Endodermal cell (in vitro differentiated cells): ENCODE measurements at regions not wholly inside any gene's neighbourhood (a gene's known extent, or its start where the extent isn't known, plus 50 kb on each side); places are given as distances from the start of the nearest gene placed in this dataset.

Experiments used
- DNase-seq: peaks from one replicate; pipeline ENCODE4 v3.0.0-alpha.2; 2017
- H3K27ac ChIP-seq: 2 replicates; pipeline ENCODE4 v1.5.1; 2013; ENCODE audit warnings: mild to moderate bottlenecking, low read depth, low read length, moderate library complexity
- H3K27me3 ChIP-seq: 2 replicates; pipeline ENCODE4 v1.6.1; 2013; ENCODE audit warnings: mild to moderate bottlenecking, low read length, moderate library complexity; ENCODE audit not compliant: insufficient read depth, control insufficient read depth, poor library complexity, severe bottlenecking
- H3K36me3 ChIP-seq: 2 replicates; pipeline ENCODE4 v1.7.0; 2013; ENCODE audit warnings: mild to moderate bottlenecking, low read length, moderate library complexity; ENCODE audit not compliant: control insufficient read depth, insufficient read depth
- H3K4me1 ChIP-seq: one replicate; pipeline ENCODE4 v1.7.0; 2013; ENCODE audit warnings: low read length; ENCODE audit not compliant: control insufficient read depth, insufficient read depth
- H3K4me3 ChIP-seq: 2 replicates; pipeline ENCODE4 v1.5.1; 2013; ENCODE audit warnings: mild to moderate bottlenecking, low read length, moderate library complexity
- H3K9ac ChIP-seq: 2 replicates; pipeline ENCODE4 v1.6.1; 2013; ENCODE audit warnings: mild to moderate bottlenecking, low read length, moderate library complexity; ENCODE audit not compliant: poor library complexity, severe bottlenecking; ENCODE audit errors: extremely low read depth
- H3K9me3 ChIP-seq: 2 replicates; pipeline ENCODE4 v1.6.1; 2013; ENCODE audit warnings: mild to moderate bottlenecking, low read length, moderate library complexity; ENCODE audit not compliant: control insufficient read depth
- H3K27ac Mint-ChIP-seq: 2 replicates; pipeline ENCODE4 v1.8.0; 2020; ENCODE audit warnings: mixed read lengths
- H3K27me3 Mint-ChIP-seq: 2 replicates; pipeline ENCODE4 v1.8.0; 2021; ENCODE audit warnings: mild to moderate bottlenecking, mixed read lengths; ENCODE audit not compliant: insufficient read depth
- H3K36me3 Mint-ChIP-seq: 2 replicates; pipeline ENCODE4 v1.8.0; 2020; ENCODE audit warnings: low read depth, mixed read lengths
- H3K4me1 Mint-ChIP-seq: 2 replicates; pipeline ENCODE4 v1.8.0; 2020; ENCODE audit warnings: mixed read lengths
- H3K4me3 Mint-ChIP-seq: 2 replicates; pipeline ENCODE4 v1.8.0; 2020; ENCODE audit warnings: mild to moderate bottlenecking, moderate library complexity, mixed read lengths
- H3K9me3 Mint-ChIP-seq: 2 replicates; pipeline ENCODE4 v1.8.0; 2020; ENCODE audit warnings: mild to moderate bottlenecking, mixed read lengths
- WGBS, 2 experiments: methylation state at CpG; one replicate each; pipeline versions ENCODE4 v1.1.5 to v1.1.7; 2013; ENCODE audit warnings: missing lambda C conversion rate in 2 of 2, mixed read lengths in 1 of 2; ENCODE audit not compliant: insufficient coverage in 1 of 2, insufficient read length in 1 of 2; 5-methylcytosine and 5-hydroxymethylcytosine counted together
- TF ChIP-seq, protein P1 (sequence below): fragments of 200-600 bp; sonication (generic); conservative IDR thresholded peaks from 2 replicates; pipeline ENCODE4 v1.5.0; 2021; ENCODE audit warnings: antibody characterized with exemption, mild to moderate bottlenecking

DNA sequence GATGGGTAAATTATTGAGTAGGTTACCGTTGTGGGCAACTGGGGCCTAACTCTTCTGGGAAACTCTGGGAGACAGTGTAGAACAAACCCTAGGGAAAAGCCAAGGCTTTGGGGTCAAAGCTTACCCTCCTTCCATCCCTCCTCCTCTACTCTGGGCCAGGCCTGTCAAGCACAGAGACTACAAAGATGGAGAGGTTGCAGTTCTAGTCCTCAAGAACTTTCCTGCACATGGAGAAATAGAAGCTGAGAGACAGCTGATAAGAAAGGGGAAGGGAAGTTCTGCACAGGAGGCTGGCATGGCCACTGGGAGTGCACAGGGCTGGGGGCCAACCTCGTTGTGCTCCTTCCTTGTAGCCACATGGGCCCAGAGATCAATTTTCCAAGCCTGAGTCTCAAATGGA lies 67.2 kb upstream of the ALX4 start:
- H3K9me3 ChIP-seq, result no peaks in the 10 kb centered on the region
- no peaks in the 10 kb centered on the region for H3K27me3 ChIP-seq
- Mint-ChIP-seq H3K4me3 (no peak overlapping the region), H3K27me3 (peaks cover 22% of the 10 kb centered on the region), H3K9me3 (no peaks in the 10 kb centered on the region), H3K36me3 (no peaks in the 10 kb centered on the region), H3K27ac (no peak overlapping the region), H3K4me1 (no peaks in the 10 kb centered on the region)
- no peaks in the 10 kb centered on the region for H3K4me1 ChIP-seq
- no peak overlapping the region for H3K9ac ChIP-seq
- H3K27ac ChIP-seq, result no peak overlapping the region
- TF ChIP-seq, protein P1, sequence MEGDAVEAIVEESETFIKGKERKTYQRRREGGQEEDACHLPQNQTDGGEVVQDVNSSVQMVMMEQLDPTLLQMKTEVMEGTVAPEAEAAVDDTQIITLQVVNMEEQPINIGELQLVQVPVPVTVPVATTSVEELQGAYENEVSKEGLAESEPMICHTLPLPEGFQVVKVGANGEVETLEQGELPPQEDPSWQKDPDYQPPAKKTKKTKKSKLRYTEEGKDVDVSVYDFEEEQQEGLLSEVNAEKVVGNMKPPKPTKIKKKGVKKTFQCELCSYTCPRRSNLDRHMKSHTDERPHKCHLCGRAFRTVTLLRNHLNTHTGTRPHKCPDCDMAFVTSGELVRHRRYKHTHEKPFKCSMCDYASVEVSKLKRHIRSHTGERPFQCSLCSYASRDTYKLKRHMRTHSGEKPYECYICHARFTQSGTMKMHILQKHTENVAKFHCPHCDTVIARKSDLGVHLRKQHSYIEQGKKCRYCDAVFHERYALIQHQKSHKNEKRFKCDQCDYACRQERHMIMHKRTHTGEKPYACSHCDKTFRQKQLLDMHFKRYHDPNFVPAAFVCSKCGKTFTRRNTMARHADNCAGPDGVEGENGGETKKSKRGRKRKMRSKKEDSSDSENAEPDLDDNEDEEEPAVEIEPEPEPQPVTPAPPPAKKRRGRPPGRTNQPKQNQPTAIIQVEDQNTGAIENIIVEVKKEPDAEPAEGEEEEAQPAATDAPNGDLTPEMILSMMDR, result no peak
- WGBS, 2 experiments, result 83 to 100% methylated on average over 2 of the region's 2 CpGs
- no peak overlapping the region for H3K4me3 ChIP-seq
- no peak for DNase-seq
- H3K36me3 ChIP-seq, result no peaks in the 10 kb centered on the region

DNA sequence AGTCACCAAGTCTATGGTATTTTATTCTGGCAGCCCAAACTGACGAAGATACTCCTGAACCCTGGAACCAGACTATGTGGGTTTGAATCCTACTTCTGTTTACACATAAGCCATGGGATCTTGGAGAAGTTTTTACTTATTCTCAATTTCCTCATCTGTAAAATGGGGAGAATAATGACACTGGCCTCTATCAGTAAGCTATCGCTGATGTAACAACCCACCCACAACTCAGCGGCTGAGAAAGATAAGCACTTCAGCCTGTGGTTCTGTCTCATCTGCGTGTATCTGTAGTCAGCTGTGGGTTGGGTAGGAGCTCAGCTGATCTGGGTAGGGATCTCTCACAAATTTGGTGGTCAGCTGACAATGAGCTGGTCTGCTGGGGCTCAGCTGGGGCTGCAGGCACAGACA lies 68.0 kb upstream of the ALX4 start:
- WGBS, 2 experiments, result 88 to 100% methylated on average over 3 to 4 of the region's 4 CpGs
- Mint-ChIP-seq H3K27ac (no peak overlapping the region), H3K36me3 (no peaks in the 10 kb centered on the region), H3K9me3 (no peaks in the 10 kb centered on the region), H3K4me3 (no peak overlapping the region), H3K27me3 (peaks cover 22% of the 10 kb centered on the region), H3K4me1 (no peaks in the 10 kb centered on the region)
- H3K9me3 ChIP-seq, result no peaks in the 10 kb centered on the region
- TF ChIP-seq, protein P1, result no peak
- no peaks in the 10 kb centered on the region for H3K36me3 ChIP-seq
- H3K4me3 ChIP-seq, result no peak overlapping the region
- no peaks in the 10 kb centered on the region for H3K27me3 ChIP-seq
- H3K4me1 ChIP-seq, result no peaks in the 10 kb centered on the region
- H3K9ac ChIP-seq, result no peak overlapping the region
- DNase-seq, result no peak
- H3K27ac ChIP-seq, result no peak overlapping the region

DNA sequence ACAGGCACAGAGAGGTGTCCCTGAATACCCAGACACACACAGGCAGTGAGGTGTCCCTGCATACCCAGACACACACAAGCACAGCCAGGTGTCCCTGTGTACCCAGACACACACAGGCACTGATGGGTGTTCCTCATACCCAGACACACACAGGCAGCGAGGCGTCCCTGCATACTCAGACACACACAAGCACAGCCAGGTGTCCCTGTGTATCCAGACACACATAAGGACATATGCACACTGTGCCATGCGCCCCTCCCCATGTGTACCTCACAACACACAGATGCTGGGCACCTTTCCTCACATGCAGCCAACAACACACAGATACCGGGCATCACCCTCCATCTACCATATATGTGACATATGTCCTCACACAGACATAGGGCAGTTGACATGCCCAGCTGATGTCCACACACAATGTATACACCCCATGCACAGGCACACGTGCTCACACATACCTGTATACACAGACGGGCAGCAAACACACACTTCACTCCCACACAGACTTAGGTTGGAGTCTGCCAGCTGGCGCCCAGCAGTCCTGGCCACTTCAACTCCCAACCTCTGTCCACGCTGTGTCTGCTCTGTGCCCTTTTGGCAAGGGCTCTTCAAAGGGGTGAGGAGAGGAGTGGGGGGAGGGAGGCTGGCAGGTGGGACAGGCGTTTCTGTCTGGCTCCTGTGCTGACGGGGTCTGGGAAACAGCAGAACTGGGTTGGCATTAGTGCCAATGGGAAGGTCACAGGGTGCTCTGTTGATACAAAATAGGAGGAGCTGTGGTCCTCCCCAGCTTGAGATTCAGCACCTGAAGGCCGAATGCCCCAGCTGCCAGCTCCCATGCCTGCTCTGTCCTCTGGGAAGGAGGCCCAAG lies 69.4 kb upstream of the ALX4 start:
- no peak for DNase-seq
- no peaks in the 10 kb centered on the region for H3K9me3 ChIP-seq
- 81 to 93% methylated on average over 4 to 11 of the region's 11 CpGs for WGBS, 2 experiments
- Mint-ChIP-seq H3K4me1 (no peaks in the 10 kb centered on the region), H3K27ac (no peak overlapping the region), H3K4me3 (no peak overlapping the region), H3K36me3 (no peaks in the 10 kb centered on the region), H3K9me3 (no peaks in the 10 kb centered on the region), H3K27me3 (peaks cover 15% of the 10 kb centered on the region)
- H3K36me3 ChIP-seq, result no peaks in the 10 kb centered on the region
- H3K4me1 ChIP-seq, result no peaks in the 10 kb centered on the region
- no peaks in the 10 kb centered on the region for H3K27me3 ChIP-seq
- TF ChIP-seq, protein P1, result no peak
- H3K9ac ChIP-seq, result no peak overlapping the region
- H3K27ac ChIP-seq, result no peak overlapping the region
- H3K4me3 ChIP-seq, result no peak overlapping the region
